Liver (tissue), 3 donors: ENCODE measurements at regions not wholly inside any gene's neighbourhood (a gene's known extent, or its start where the extent isn't known, plus 50 kb on each side); places are given as distances from the start of the nearest gene placed in this dataset.

ENCODE experiments used
- ATF3 ChIP-seq: IDR thresholded peaks from 2 replicates; pipeline ENCODE4 v1.6.1; 2016; ENCODE audit warnings: antibody characterized with exemption
- EGR1 ChIP-seq, 2 donors: IDR thresholded peaks; 2 replicates each; pipeline ENCODE4 v1.6.1; 2016 to 2018; ENCODE audit warnings: antibody characterized with exemption in 2 of 2, low read depth in 2 of 2
- FOXA1 ChIP-seq: IDR thresholded peaks from 2 replicates; pipeline ENCODE4 v1.6.1; 2016; ENCODE audit warnings: antibody characterized with exemption
- FOXA2 ChIP-seq: IDR thresholded peaks from 2 replicates; pipeline ENCODE4 v1.6.1; 2016; ENCODE audit warnings: antibody characterized with exemption
- JUND ChIP-seq, 2 donors: IDR thresholded peaks; 2 replicates each; pipeline ENCODE4 v1.6.1; 2016; ENCODE audit warnings: antibody characterized with exemption in 2 of 2
- NR2F2 ChIP-seq: IDR thresholded peaks from 2 replicates; pipeline ENCODE4 v1.6.1; 2016; ENCODE audit warnings: antibody characterized with exemption
- RAD21 ChIP-seq, 2 donors: IDR thresholded peaks; 2 replicates each; pipeline ENCODE4 v1.6.1; 2016; ENCODE audit warnings: antibody characterized with exemption in 2 of 2, mild to moderate bottlenecking in 2 of 2
- REST ChIP-seq: IDR thresholded peaks from 2 replicates; pipeline ENCODE4 v1.6.1; 2016; ENCODE audit warnings: antibody characterized with exemption, mild to moderate bottlenecking
- TAF1 ChIP-seq: conservative IDR thresholded peaks from 2 replicates; pipeline ENCODE4 v1.6.1; 2016; ENCODE audit warnings: antibody characterized with exemption, mild to moderate bottlenecking
- YY1 ChIP-seq: IDR thresholded peaks from 2 replicates; pipeline ENCODE4 v1.6.1; 2016; ENCODE audit warnings: antibody characterized with exemption, mild to moderate bottlenecking
- ZBTB33 ChIP-seq: IDR thresholded peaks from 2 replicates; pipeline ENCODE4 v1.6.1; 2016; ENCODE audit warnings: antibody characterized with exemption
- TF ChIP-seq, protein P1 (sequence below): fragments of 150-350 bp; IDR thresholded peaks from 2 replicates; pipeline ENCODE4 v1.5.1; 2017; ENCODE audit warnings: improper control_type of control experiment, low read depth, low read length; ENCODE audit not compliant: missing input control
- donor health status: healthy.
- donor health status: healthy.

- TF ChIP-seq, protein P1, sequence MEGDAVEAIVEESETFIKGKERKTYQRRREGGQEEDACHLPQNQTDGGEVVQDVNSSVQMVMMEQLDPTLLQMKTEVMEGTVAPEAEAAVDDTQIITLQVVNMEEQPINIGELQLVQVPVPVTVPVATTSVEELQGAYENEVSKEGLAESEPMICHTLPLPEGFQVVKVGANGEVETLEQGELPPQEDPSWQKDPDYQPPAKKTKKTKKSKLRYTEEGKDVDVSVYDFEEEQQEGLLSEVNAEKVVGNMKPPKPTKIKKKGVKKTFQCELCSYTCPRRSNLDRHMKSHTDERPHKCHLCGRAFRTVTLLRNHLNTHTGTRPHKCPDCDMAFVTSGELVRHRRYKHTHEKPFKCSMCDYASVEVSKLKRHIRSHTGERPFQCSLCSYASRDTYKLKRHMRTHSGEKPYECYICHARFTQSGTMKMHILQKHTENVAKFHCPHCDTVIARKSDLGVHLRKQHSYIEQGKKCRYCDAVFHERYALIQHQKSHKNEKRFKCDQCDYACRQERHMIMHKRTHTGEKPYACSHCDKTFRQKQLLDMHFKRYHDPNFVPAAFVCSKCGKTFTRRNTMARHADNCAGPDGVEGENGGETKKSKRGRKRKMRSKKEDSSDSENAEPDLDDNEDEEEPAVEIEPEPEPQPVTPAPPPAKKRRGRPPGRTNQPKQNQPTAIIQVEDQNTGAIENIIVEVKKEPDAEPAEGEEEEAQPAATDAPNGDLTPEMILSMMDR = no peak
- TF ChIP-seq YY1 (no peak), EGR1 (IDR thresholded peaks at IDR 0.05; ENCODE audit: low read depth in 2 of 2) (no peak), FOXA2 (no peak), ZBTB33 (no peak), REST (no peak), JUND (IDR thresholded peaks at IDR 0.05) (no peak), TAF1 (no peak), RAD21 (IDR thresholded peaks at IDR 0.05) (no peak), ATF3 (no peak), NR2F2 (no peak), FOXA1 (no peak)
These were observed 217.2 kb upstream of the MKLN1 start for GRCh38 chr7:131110297-131111080.
